ENCODE measurements at regions not wholly inside any gene's neighbourhood (a gene's known extent, or its start where the extent isn't known, plus 50 kb on each side); places are given as distances from the start of the nearest gene placed in this dataset.

DNA sequence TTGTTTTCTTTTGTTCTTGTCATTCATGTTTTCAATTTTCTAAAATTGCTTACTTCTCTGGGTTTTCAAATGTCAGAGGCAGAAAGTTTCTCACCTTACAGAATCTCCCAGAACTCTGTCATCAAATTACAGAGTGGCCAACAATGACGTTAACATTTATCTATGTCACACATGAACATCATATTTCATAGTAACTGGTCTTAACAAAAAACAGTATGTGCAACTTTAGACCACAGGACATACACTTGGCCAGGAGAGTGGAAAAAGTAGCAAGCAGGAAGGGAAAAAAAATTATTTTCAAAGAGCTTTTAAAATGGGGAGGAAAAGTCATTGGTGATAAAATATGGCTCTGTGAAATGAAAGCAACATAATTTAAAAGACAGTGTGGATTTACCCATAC is 426.5 kb downstream of the MED13L start:
- no peak for TF ChIP-seq CTCF (IDR thresholded peaks at IDR 0.05 in 4 of 5, conservative IDR thresholded peaks at IDR 0.05 in 1 of 5)
- no peak for TF ChIP-seq POLR2A (IDR thresholded peaks at IDR 0.05)

All from gastrocnemius medialis (tissue), 4 donors.